T47D (cell line): ENCODE measurements at regions not wholly inside any gene's neighbourhood (a gene's known extent, or its start where the extent isn't known, plus 50 kb on each side); places are given as distances from the start of the nearest gene placed in this dataset.

Source experiments
- DNase-seq, 2 experiments: peaks; one replicate each; pipeline versions ENCODE4 v3.0.0 to v3.0.0-alpha.2; 2011 to 2012; ENCODE audit warnings: low read depth in 1 of 2, low spot score in 1 of 2
- JUND ChIP-seq: IDR thresholded peaks from 2 replicates; pipeline ENCODE4 v1.6.1; 2012; ENCODE audit warnings: low read depth
- in situ Hi-C: cut with HindIII; loops from 2 replicates; pipeline ENCODE4 v1.10.0; 2016; ENCODE audit warnings: low sequenced_read_pairs, low pct_unique_long_range_greater_than_20kb

- no peak for TF ChIP-seq JUND
- DNase-seq: no peak
- in situ Hi-C loops: no loop called here
Measured at GRCh38 chr7:130995252-130996081, 261.5 kb upstream of the KLF14 start.

GRCh38 chr7:130996205-130996832 is 262.3 kb upstream of the KLF14 start:
- in situ Hi-C loops: no loop called here
- no peak for TF ChIP-seq JUND
- DNase-seq: no peak

- in situ Hi-C loops: no loop called here
- DNase-seq: no peak
Measured at GRCh38 chr7:130996833-130997231, 262.8 kb upstream of the KLF14 start.

GRCh38 chr7:130998993-130999602 is 265.1 kb upstream of the KLF14 start:
- TF ChIP-seq JUND: no peak
- DNase-seq: no peak
- in situ Hi-C loops: no loop called here

More at GRCh38 chr7:130996833-130997231, 262.8 kb upstream of the KLF14 start:
- no peak for TF ChIP-seq JUND

- TF ChIP-seq JUND: no peak
- no peak for DNase-seq
Measured at GRCh38 chr7:130999926-131000325, 265.9 kb upstream of the KLF14 start.

GRCh38 chr7:131000389-131000788 is 266.4 kb upstream of the KLF14 start:
- no peak for DNase-seq
- TF ChIP-seq JUND: no peak

More at GRCh38 chr7:130999926-131000325, 265.9 kb upstream of the KLF14 start:
- in situ Hi-C loops: no loop called here

GRCh38 chr7:131000873-131001272 is 266.9 kb upstream of the KLF14 start:
- DNase-seq: no peak
- no peak for TF ChIP-seq JUND
- in situ Hi-C loops: no loop called here

More at GRCh38 chr7:131000389-131000788, 266.4 kb upstream of the KLF14 start:
- in situ Hi-C loops: no loop called here

- in situ Hi-C loops: no loop called here
- no peak for TF ChIP-seq JUND
- no peak for DNase-seq
Measured at GRCh38 chr7:131002600-131002999, 268.6 kb upstream of the KLF14 start.

GRCh38 chr7:131003634-131004033 is 269.6 kb upstream of the KLF14 start:
- TF ChIP-seq JUND: no peak
- in situ Hi-C loops: no loop called here
- no peak for DNase-seq

- no peak for TF ChIP-seq JUND
- no peak for DNase-seq
- in situ Hi-C loops: no loop called here
Measured at GRCh38 chr7:131004371-131004770, 270.4 kb upstream of the KLF14 start.

- TF ChIP-seq JUND: no peak
- in situ Hi-C loops: no loop called here
- DNase-seq: peak; percentile 33 to 91
Measured at GRCh38 chr7:131007439-131008330, 273.7 kb upstream of the KLF14 start.
